HEK293T (cell line): ENCODE measurements at regions not wholly inside any gene's neighbourhood (a gene's known extent, or its start where the extent isn't known, plus 50 kb on each side); places are given as distances from the start of the nearest gene placed in this dataset.

Source experiments
- CTCF ChIA-PET: fragments of 350-600 bp; formaldehyde crosslinking; extraction: SDS; loops from one replicate; lab custom pipeline; 2021; ENCODE audit warnings: antibody characterized with exemption, inconsistent platforms; lab: Yijun Ruan, JAX
- POLR2A ChIA-PET: fragments of 350-600 bp; formaldehyde crosslinking; extraction: SDS; loops from one replicate; lab custom pipeline; 2020; ENCODE audit warnings: antibody characterized with exemption, inconsistent platforms; lab: Yijun Ruan, JAX
- DNase-seq: peaks from one replicate; pipeline ENCODE4 v3.0.0; 2012; ENCODE audit warnings: mixed read lengths; ENCODE audit errors: extremely low spot score
- ARNT ChIP-seq: fragments of 450-650 bp; IDR thresholded peaks from 2 replicates; pipeline ENCODE4 v1.6.1; 2017; ENCODE audit warnings: mild to moderate bottlenecking
- BHLHE40 ChIP-seq: fragments of 450-650 bp; IDR thresholded peaks from 2 replicates; pipeline ENCODE4 v1.6.1; 2016; ENCODE audit warnings: mild to moderate bottlenecking, moderate library complexity, borderline replicate concordance
- CTBP1 ChIP-seq: fragments of 450-650 bp; IDR thresholded peaks from 2 replicates; pipeline ENCODE4 v1.6.1; 2016; ENCODE audit warnings: borderline replicate concordance
- ELF4 ChIP-seq: fragments of 450-650 bp; IDR thresholded peaks from 2 replicates; pipeline ENCODE4 v1.6.1; 2017; ENCODE audit warnings: antibody characterized with exemption
- FOXA1 ChIP-seq: fragments of 450-650 bp; IDR thresholded peaks from 2 replicates; pipeline ENCODE4 v1.6.1; 2016; ENCODE audit warnings: mild to moderate bottlenecking
- FOXK2 ChIP-seq: fragments of 450-650 bp; IDR thresholded peaks from 2 replicates; pipeline ENCODE4 v1.6.1; 2016; ENCODE audit warnings: mild to moderate bottlenecking
- FOXM1 ChIP-seq: fragments of 450-650 bp; IDR thresholded peaks from 2 replicates; pipeline ENCODE4 v1.6.1; 2017; ENCODE audit warnings: mild to moderate bottlenecking, borderline replicate concordance
- HDGF ChIP-seq: fragments of 450-650 bp; IDR thresholded peaks from 2 replicates; pipeline ENCODE4 v1.6.1; 2017; ENCODE audit warnings: antibody characterized with exemption, borderline replicate concordance
- L3MBTL2 ChIP-seq: fragments of 450-650 bp; conservative IDR thresholded peaks from 2 replicates; pipeline ENCODE4 v1.6.1; 2016; ENCODE audit warnings: mild to moderate bottlenecking
- LEF1 ChIP-seq: fragments of 450-650 bp; IDR thresholded peaks from 2 replicates; pipeline ENCODE4 v1.6.1; 2017; ENCODE audit warnings: mild to moderate bottlenecking, borderline replicate concordance
- NFRKB ChIP-seq: fragments of 450-650 bp; IDR thresholded peaks from 2 replicates; pipeline ENCODE4 v1.6.1; 2016; ENCODE audit warnings: mild to moderate bottlenecking, moderate library complexity
- SP1 ChIP-seq: fragments of 450-650 bp; IDR thresholded peaks from 2 replicates; pipeline ENCODE4 v1.6.1; 2017
- SUZ12 ChIP-seq: fragments of 450-650 bp; IDR thresholded peaks from 2 replicates; pipeline ENCODE4 v1.6.1; 2016; ENCODE audit warnings: mild to moderate bottlenecking
- TARDBP ChIP-seq: fragments of 450-650 bp; IDR thresholded peaks from 2 replicates; pipeline ENCODE4 v1.6.1; 2016
- ZNF384 ChIP-seq: fragments of 450-650 bp; IDR thresholded peaks from 2 replicates; pipeline ENCODE4 v1.6.1; 2016
- TF ChIP-seq, protein P1 (sequence below): fragments of 450-650 bp; IDR thresholded peaks from 2 replicates; pipeline ENCODE4 v1.6.1; 2016

DNA sequence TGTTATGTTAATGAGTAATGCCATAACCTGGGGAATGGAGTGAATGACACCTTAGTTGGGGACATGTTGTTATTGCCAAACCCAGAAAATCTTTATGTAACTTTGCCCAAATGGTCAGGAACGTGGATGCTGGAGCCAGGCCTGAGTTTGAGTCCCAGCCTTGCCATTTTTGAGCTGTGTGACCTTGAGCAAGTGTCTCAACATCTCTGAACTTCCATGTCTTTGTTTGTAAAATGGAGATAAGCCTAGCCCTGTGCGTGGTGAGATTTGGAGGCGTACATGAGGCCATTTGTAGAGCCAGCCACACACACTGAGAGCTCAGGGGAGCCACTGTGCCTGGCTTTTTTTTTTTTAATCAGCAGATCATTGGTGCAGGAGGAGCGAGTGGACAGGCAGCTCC lies 247.3 kb downstream of the FOXL1 start:
- DNase-seq, result no peak
- POLR2A ChIA-PET, result no interaction called here
- CTCF ChIA-PET, result no interaction called here
- TF ChIP-seq FOXA1 (no peak), CTBP1 (no peak), FOXM1 (no peak)

DNA sequence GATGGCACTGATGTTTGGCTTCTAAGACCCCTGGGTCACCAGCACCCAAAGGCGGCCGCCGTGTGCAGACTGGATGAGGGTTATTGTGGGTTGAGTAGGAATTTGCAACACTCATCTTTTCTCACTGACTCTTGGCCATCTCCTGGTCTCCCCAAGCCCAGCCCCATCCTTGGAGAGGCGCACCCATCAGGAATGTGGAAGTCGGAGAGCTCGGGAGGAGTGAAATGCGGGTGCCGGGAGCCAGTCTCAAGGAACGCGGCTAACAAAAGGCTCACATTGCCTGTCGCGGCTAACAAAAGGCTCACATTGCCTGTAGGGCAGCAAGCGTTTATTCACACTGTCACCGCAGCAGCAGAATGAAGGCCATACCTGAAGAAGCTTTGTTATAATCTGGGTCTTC lies 248.6 kb downstream of the FOXL1 start:
- CTCF ChIA-PET, result no interaction called here
- DNase-seq, result no peak
- TF ChIP-seq FOXA1 (no peak), FOXK2 (no peak), BHLHE40 (no peak), ELF4 (no peak), FOXM1 (no peak), SP1 (no peak), LEF1 (no peak), TARDBP (no peak), ARNT (no peak), HDGF (no peak), SUZ12 (no peak), CTBP1 (no peak), NFRKB (no peak), L3MBTL2 (no peak), ZNF384 (no peak)
- TF ChIP-seq, protein P1, sequence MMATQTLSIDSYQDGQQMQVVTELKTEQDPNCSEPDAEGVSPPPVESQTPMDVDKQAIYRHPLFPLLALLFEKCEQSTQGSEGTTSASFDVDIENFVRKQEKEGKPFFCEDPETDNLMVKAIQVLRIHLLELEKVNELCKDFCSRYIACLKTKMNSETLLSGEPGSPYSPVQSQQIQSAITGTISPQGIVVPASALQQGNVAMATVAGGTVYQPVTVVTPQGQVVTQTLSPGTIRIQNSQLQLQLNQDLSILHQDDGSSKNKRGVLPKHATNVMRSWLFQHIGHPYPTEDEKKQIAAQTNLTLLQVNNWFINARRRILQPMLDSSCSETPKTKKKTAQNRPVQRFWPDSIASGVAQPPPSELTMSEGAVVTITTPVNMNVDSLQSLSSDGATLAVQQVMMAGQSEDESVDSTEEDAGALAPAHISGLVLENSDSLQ, result no peak
- POLR2A ChIA-PET, result no interaction called here

DNA sequence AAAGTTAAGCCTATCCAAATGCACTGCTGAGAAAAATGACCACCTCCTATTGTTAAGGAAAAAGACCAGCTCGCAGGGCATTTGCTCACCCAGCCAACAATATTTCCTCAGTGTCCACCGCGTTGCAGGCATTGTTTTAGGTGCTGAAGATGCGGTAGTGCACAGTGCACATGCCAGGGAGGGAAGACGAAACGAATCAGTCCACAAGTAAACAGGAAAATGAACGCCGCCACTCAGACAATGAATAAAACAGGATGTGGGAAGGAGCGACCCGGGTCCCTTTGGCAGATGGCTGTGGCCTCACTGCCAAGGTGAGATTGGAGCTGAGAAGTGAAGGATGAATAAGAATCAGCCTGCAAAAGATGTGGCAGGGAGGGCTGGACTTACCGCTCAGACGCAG lies 249.2 kb downstream of the FOXL1 start:
- no peak for DNase-seq
- TF ChIP-seq ELF4 (no peak), ZNF384 (no peak), L3MBTL2 (no peak), SP1 (no peak), ARNT (no peak), LEF1 (no peak), CTBP1 (no peak)
- POLR2A ChIA-PET, result no interaction called here
- CTCF ChIA-PET, result no interaction called here

DNA sequence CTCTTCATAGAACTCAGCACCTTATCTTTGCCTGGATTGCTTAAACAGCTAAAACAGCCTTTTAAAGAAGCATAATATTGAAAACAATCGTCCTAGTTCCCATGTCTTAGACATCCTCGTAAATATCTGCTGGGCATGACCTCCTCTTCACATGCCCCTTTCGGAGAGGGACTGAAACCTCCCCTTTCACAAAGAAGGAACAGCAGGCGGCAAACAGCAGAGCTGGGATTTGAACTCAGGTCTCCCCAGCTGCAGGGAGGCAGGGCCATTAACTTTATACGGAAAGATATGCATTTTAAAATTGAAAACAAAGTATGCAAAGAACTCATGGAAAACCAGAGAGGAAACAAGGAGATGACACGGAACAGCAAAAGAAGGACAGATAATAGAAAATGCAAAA lies 249.9 kb downstream of the FOXL1 start:
- ChIA-PET CTCF (no interaction called here), POLR2A (no interaction called here)
- DNase-seq, result no peak
- TF ChIP-seq LEF1 (no peak), SP1 (no peak), CTBP1 (no peak), ARNT (no peak), FOXK2 (no peak), TARDBP (no peak), ZNF384 (no peak)
- TF ChIP-seq, protein P1, result no peak

DNA sequence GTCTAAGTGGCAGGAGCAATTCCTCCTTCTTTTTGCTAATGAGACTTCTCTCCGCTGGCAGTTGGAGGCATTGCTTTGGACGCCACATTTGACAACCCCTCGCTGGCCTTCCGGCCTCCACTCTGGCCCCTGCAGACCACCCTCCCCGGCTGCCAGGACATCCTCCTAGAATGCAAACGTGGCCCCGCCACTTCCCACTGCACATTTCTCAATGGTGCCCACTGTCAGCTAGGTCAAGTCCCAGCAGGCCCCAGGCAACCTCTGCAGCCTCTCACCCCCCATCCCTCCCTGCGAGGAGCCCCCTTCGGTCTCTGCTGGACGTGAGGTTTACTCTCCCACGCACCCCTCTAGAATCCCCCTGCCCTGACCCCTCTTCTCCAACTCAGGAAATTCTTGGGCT lies 250.3 kb downstream of the FOXL1 start:
- ChIA-PET CTCF (no interaction called here), POLR2A (no interaction called here)
- no peak for DNase-seq
- TF ChIP-seq LEF1, result no peak
- TF ChIP-seq SUZ12, result no peak
- no peak for TF ChIP-seq FOXA1
- no peak for TF ChIP-seq HDGF
- no peak for TF ChIP-seq L3MBTL2
- no peak for TF ChIP-seq SP1
- TF ChIP-seq NFRKB, result no peak
- no peak for TF ChIP-seq FOXM1
- no peak for TF ChIP-seq BHLHE40
- no peak for TF ChIP-seq FOXK2
- TF ChIP-seq ELF4, result no peak

DNA sequence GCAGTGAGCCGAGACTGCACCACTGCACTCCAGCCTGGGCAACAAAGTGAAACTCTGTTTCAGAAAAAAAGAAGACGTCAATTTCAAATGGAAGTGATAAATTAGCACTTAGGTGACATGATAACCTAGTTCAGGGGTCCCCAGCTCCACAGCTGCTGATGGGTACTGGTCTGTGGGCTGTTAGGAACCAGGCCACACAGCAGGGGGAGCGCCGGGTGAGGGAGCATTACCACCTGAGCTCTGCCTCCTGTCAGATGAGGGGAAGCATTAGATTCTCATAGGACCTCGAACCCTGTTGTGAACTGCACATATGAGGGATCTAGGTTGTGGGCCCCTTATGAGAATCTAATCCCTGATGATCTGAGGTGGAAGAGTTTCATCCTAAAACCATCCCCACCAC lies 253.0 kb downstream of the FOXL1 start:
- ChIA-PET CTCF (no interaction called here), POLR2A (interaction anchor here (1.0 kb wide), 1 partner anchor 255 kb away, joined by 3 read pairs; no protein-coding TSS in a partner anchor)
- no peak for TF ChIP-seq ARNT
- no peak for TF ChIP-seq TARDBP
- TF ChIP-seq, protein P1, result no peak
- no peak for TF ChIP-seq FOXM1
- no peak for TF ChIP-seq HDGF
- no peak for TF ChIP-seq SUZ12
- TF ChIP-seq CTBP1, result no peak
- no peak for TF ChIP-seq LEF1
- TF ChIP-seq ZNF384, result no peak
- TF ChIP-seq NFRKB, result no peak
- TF ChIP-seq SP1, result no peak
- no peak for TF ChIP-seq ELF4
- TF ChIP-seq BHLHE40, result no peak
- no peak for TF ChIP-seq L3MBTL2
- TF ChIP-seq FOXK2, result no peak
- TF ChIP-seq FOXA1, result no peak
- DNase-seq, result no peak

DNA sequence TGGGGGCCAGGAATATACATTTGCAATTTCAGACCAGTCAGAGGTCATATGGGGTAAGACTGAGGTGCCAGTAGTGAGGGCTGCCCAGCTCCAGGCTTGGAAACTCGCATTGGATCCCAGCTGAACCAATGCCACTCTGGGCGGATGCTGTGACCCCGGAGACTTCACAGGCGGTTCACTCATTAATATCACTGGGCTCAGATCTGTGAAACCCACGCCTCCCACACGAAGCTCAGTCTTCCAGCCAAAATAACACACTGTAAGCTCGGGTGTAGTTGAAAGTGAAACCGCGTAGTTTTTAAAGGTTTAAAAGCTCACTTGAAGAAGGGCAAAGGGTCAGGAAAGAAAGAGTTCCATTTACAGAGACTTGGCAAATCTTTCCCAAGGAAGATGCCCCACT lies 254.8 kb downstream of the FOXL1 start:
- ChIA-PET POLR2A (interaction anchor here (1.3 kb wide), 1 partner anchor 265 kb away, joined by 3 read pairs; no protein-coding TSS in a partner anchor), CTCF (no interaction called here)
- DNase-seq, result no peak
- TF ChIP-seq FOXA1 (no peak), HDGF (no peak), FOXM1 (no peak), ZNF384 (no peak), LEF1 (no peak), SUZ12 (no peak), FOXK2 (no peak), SP1 (no peak), ELF4 (no peak), BHLHE40 (no peak), CTBP1 (no peak), NFRKB (no peak), ARNT (no peak), L3MBTL2 (no peak), TARDBP (no peak)
- TF ChIP-seq, protein P1, result no peak
